K562 (cell line): ENCODE measurements at regions not wholly inside any gene's neighbourhood (a gene's known extent, or its start where the extent isn't known, plus 50 kb on each side); places are given as distances from the start of the nearest gene placed in this dataset.
"Not testable (repeated sequence)": the region's sequence is repeated elsewhere in the genome, so short reads cannot be mapped to it uniquely, and the experiment has no call there.

Experiments used
- CBFB ChIP-seq: sonication (generic); formaldehyde crosslinking; IDR thresholded peaks from 2 replicates; pipeline ENCODE4 v1.4.0; 2020; ENCODE audit warnings: mild to moderate bottlenecking, missing genetic modification reagents
- DIDO1 ChIP-seq: fragments of 450-650 bp; IDR thresholded peaks from 2 replicates; pipeline ENCODE4 v1.6.1; 2016; ENCODE audit warnings: low read depth, missing biosample characterization, missing genetic modification characterization
- MEF2A ChIP-seq: IDR thresholded peaks from 2 replicates; pipeline ENCODE4 v1.6.1; 2011; ENCODE audit warnings: low read depth, mild to moderate bottlenecking, low read length, moderate library complexity; ENCODE audit not compliant: control insufficient read depth
- ZNF175 ChIP-seq: fragments of 200-800 bp; sonication (Bioruptor generic); IDR thresholded peaks from 2 replicates; pipeline ENCODE4 v1.6.1; 2016; ENCODE audit warnings: low read depth, mild to moderate bottlenecking, missing genetic modification characterization, missing compliant biosample characterization
- TF ChIP-seq, protein P1 (sequence below): sonication (generic); formaldehyde crosslinking; IDR thresholded peaks from 2 replicates; pipeline ENCODE4 v1.8.1; 2023; ENCODE audit warnings: mild to moderate bottlenecking, missing genetic modification reagents
- TF ChIP-seq, protein P2 (sequence below): fragments of 150-350 bp; IDR thresholded peaks from 2 replicates; pipeline ENCODE4 v1.6.1; 2014; ENCODE audit warnings: low read depth, mild to moderate bottlenecking, low read length, borderline replicate concordance

DNA sequence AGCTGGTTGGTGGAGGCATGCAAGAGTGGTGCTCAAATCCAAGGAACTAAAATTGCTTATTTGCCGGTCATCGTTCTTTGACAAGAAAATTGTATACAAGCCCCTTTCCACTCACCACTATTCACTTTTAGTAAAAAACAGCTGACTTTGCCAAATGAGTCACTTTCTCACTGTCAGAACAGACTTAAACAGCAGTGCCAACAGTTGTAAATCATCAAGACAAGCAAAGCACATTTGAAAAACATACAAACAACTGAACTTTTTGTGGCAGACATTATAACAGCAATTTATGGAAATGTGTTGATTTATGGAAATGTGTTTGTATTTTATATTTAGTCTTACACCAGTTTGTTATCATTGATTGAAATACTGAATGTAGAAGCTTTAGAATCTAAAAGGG, 112.8 kb upstream of the SAMD11 start:
- TF ChIP-seq MEF2A; CBFB (CRISPR knock-in tag); DIDO1 (tag); ZNF175 (CRISPR knock-in tag): not testable (repeated sequence)
- TF ChIP-seq, protein P1, sequence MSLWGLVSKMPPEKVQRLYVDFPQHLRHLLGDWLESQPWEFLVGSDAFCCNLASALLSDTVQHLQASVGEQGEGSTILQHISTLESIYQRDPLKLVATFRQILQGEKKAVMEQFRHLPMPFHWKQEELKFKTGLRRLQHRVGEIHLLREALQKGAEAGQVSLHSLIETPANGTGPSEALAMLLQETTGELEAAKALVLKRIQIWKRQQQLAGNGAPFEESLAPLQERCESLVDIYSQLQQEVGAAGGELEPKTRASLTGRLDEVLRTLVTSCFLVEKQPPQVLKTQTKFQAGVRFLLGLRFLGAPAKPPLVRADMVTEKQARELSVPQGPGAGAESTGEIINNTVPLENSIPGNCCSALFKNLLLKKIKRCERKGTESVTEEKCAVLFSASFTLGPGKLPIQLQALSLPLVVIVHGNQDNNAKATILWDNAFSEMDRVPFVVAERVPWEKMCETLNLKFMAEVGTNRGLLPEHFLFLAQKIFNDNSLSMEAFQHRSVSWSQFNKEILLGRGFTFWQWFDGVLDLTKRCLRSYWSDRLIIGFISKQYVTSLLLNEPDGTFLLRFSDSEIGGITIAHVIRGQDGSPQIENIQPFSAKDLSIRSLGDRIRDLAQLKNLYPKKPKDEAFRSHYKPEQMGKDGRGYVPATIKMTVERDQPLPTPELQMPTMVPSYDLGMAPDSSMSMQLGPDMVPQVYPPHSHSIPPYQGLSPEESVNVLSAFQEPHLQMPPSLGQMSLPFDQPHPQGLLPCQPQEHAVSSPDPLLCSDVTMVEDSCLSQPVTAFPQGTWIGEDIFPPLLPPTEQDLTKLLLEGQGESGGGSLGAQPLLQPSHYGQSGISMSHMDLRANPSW, result not testable (repeated sequence)
- TF ChIP-seq, protein P2, sequence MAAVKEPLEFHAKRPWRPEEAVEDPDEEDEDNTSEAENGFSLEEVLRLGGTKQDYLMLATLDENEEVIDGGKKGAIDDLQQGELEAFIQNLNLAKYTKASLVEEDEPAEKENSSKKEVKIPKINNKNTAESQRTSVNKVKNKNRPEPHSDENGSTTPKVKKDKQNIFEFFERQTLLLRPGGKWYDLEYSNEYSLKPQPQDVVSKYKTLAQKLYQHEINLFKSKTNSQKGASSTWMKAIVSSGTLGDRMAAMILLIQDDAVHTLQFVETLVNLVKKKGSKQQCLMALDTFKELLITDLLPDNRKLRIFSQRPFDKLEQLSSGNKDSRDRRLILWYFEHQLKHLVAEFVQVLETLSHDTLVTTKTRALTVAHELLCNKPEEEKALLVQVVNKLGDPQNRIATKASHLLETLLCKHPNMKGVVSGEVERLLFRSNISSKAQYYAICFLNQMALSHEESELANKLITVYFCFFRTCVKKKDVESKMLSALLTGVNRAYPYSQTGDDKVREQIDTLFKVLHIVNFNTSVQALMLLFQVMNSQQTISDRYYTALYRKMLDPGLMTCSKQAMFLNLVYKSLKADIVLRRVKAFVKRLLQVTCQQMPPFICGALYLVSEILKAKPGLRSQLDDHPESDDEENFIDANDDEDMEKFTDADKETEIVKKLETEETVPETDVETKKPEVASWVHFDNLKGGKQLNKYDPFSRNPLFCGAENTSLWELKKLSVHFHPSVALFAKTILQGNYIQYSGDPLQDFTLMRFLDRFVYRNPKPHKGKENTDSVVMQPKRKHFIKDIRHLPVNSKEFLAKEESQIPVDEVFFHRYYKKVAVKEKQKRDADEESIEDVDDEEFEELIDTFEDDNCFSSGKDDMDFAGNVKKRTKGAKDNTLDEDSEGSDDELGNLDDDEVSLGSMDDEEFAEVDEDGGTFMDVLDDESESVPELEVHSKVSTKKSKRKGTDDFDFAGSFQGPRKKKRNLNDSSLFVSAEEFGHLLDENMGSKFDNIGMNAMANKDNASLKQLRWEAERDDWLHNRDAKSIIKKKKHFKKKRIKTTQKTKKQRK, result not testable (repeated sequence)
